Glomerular endothelial cell (primary cell): ENCODE measurements at regions not wholly inside any gene's neighbourhood (a gene's known extent, or its start where the extent isn't known, plus 50 kb on each side); places are given as distances from the start of the nearest gene placed in this dataset.

Source experiments
- DNase-seq: peaks from one replicate; pipeline ENCODE4 v3.0.0-alpha.2; 2011; ENCODE audit warnings: low read depth, low spot score; ENCODE audit errors: extremely low read depth

GRCh38 chr3:72318504-72319193 is 529.6 kb downstream of the SHQ1 start:
- no peak for DNase-seq

GRCh38 chr3:72317491-72317890 is 530.8 kb downstream of the SHQ1 start:
- no peak for DNase-seq

GRCh38 chr3:72316501-72317279 is 531.6 kb downstream of the SHQ1 start:
- DNase-seq = no peak

- no peak for DNase-seq
Measured at GRCh38 chr3:72313308-72313707, 528.4 kb upstream of the PROK2 start.

GRCh38 chr3:72312339-72312738 is 527.4 kb upstream of the PROK2 start:
- no peak for DNase-seq

- DNase-seq = no peak
Measured at GRCh38 chr3:72311425-72311824, 526.5 kb upstream of the PROK2 start.

- peak; percentile 87 for DNase-seq
Measured at GRCh38 chr3:72310419-72311380, 525.8 kb upstream of the PROK2 start.

GRCh38 chr3:72309661-72310418 is 524.9 kb upstream of the PROK2 start:
- DNase-seq = no peak

- no peak for DNase-seq
Measured at GRCh38 chr3:72308641-72309040, 523.7 kb upstream of the PROK2 start.

- no peak for DNase-seq
Measured at GRCh38 chr3:72307438-72308115, 522.6 kb upstream of the PROK2 start.

- DNase-seq = no peak
Measured at GRCh38 chr3:72306800-72307341, 521.9 kb upstream of the PROK2 start.

GRCh38 chr3:72303926-72304325 is 519.0 kb upstream of the PROK2 start:
- peak; percentile 80 for DNase-seq

- DNase-seq = no peak
Measured at GRCh38 chr3:72301779-72302178, 516.8 kb upstream of the PROK2 start.

- no peak for DNase-seq
Measured at GRCh38 chr3:72300621-72301020, 515.7 kb upstream of the PROK2 start.

GRCh38 chr3:72299823-72300222 is 514.9 kb upstream of the PROK2 start:
- no peak for DNase-seq

GRCh38 chr3:72299321-72299802 is 514.4 kb upstream of the PROK2 start:
- DNase-seq = peak; percentile 85

GRCh38 chr3:72298201-72299152 is 513.5 kb upstream of the PROK2 start:
- DNase-seq = no peak

- DNase-seq = no peak
Measured at GRCh38 chr3:72297481-72297880, 512.5 kb upstream of the PROK2 start.
